Neuronal stem cell (in vitro differentiated cells): ENCODE measurements at regions not wholly inside any gene's neighbourhood (a gene's known extent, or its start where the extent isn't known, plus 50 kb on each side); places are given as distances from the start of the nearest gene placed in this dataset.

Experiments
- DNase-seq: peaks from one replicate; pipeline ENCODE4 v3.0.0-alpha.2; 2013; ENCODE audit warnings: low spot score
- H2AFZ ChIP-seq: one replicate; pipeline ENCODE4 v1.6.1; 2013; ENCODE audit warnings: mild to moderate bottlenecking, low read length, inconsistent platforms
- H2AK5ac ChIP-seq: 2 replicates; pipeline ENCODE4 v1.6.1; 2013; ENCODE audit warnings: low read depth, mild to moderate bottlenecking, inconsistent platforms, low read length, moderate library complexity, mixed read lengths
- H2BK120ac ChIP-seq: 2 replicates; pipeline ENCODE4 v1.6.1; 2013; ENCODE audit warnings: low read depth, mild to moderate bottlenecking, inconsistent platforms, low read length, moderate library complexity, mixed read lengths
- H2BK12ac ChIP-seq: one replicate; pipeline ENCODE4 v1.6.1; 2013; ENCODE audit warnings: low read length, inconsistent platforms
- H2BK15ac ChIP-seq: 2 replicates; pipeline ENCODE4 v1.6.1; 2013; ENCODE audit warnings: mild to moderate bottlenecking, low read length, inconsistent platforms, mixed read lengths
- H2BK5ac ChIP-seq: one replicate; pipeline ENCODE4 v1.6.1; 2013; ENCODE audit warnings: inconsistent platforms, mild to moderate bottlenecking, low read length, moderate library complexity
- H3K14ac ChIP-seq: one replicate; pipeline ENCODE4 v1.6.1; 2013; ENCODE audit warnings: low read length, inconsistent platforms
- H3K18ac ChIP-seq: 2 replicates; pipeline ENCODE4 v1.6.1; 2013; ENCODE audit warnings: low read length, inconsistent platforms
- H3K23ac ChIP-seq: 2 replicates; pipeline ENCODE4 v1.6.1; 2013; ENCODE audit warnings: low read depth, mild to moderate bottlenecking, mixed read lengths, low read length, inconsistent platforms; ENCODE audit not compliant: poor library complexity
- H3K27ac ChIP-seq: replicated peaks from 3 replicates; pipeline ENCODE4 v1.5.1; 2013; ENCODE audit warnings: low read length, inconsistent platforms
- H3K27me3 ChIP-seq, 3 experiments: 2 replicates each; pipeline ENCODE4 v1.6.1; 2013; ENCODE audit warnings: low read length in 3 of 3, mild to moderate bottlenecking in 2 of 3, inconsistent platforms in 1 of 3, low read depth in 1 of 3, mixed read lengths in 1 of 3, moderate library complexity in 1 of 3; ENCODE audit not compliant: control insufficient read depth in 3 of 3, insufficient read depth in 3 of 3
- H3K36me3 ChIP-seq, 2 donors: replicated peaks in 1 of 2; 2 replicates each; pipeline ENCODE4 v1.6.1; 2013; ENCODE audit warnings: low read length in 2 of 2; ENCODE audit not compliant: control insufficient read depth in 2 of 2, insufficient read depth in 2 of 2
- H3K4ac ChIP-seq: 2 replicates; pipeline ENCODE4 v1.6.1; 2013; ENCODE audit warnings: inconsistent platforms, mild to moderate bottlenecking, low read length, moderate library complexity
- H3K4me1 ChIP-seq, 2 donors: 1 replicate in 1 of 2; 2 replicates in 1 of 2; pipeline ENCODE4 v1.6.1; 2013; ENCODE audit warnings: low read length in 2 of 2, low read depth in 1 of 2; ENCODE audit not compliant: control insufficient read depth in 2 of 2, insufficient read depth in 1 of 2
- H3K4me2 ChIP-seq: one replicate; pipeline ENCODE4 v1.6.1; 2013; ENCODE audit warnings: mild to moderate bottlenecking, low read length, inconsistent platforms; ENCODE audit not compliant: insufficient read depth, poor library complexity, severe bottlenecking
- H3K4me3 ChIP-seq, 2 donors: 2 replicates each; pipeline ENCODE4 v1.5.1; 2013; ENCODE audit warnings: low read length in 2 of 2, mild to moderate bottlenecking in 2 of 2, inconsistent platforms in 1 of 2, moderate library complexity in 1 of 2
- H3K79me1 ChIP-seq: one replicate; pipeline ENCODE4 v1.6.1; 2013; ENCODE audit warnings: low read depth, mild to moderate bottlenecking, inconsistent platforms, low read length, moderate library complexity
- H3K9ac ChIP-seq: one replicate; pipeline ENCODE4 v1.6.1; 2013; ENCODE audit warnings: mild to moderate bottlenecking, low read depth, low read length, inconsistent platforms; ENCODE audit not compliant: poor library complexity
- H3K9me3 ChIP-seq, 2 donors: replicated peaks in 1 of 2; 2 replicates each; pipeline versions ENCODE3 to v1.6.1; 2013; ENCODE audit warnings: low read length in 2 of 2, mild to moderate bottlenecking in 2 of 2, inconsistent platforms in 1 of 2, low read depth in 1 of 2, mixed read lengths in 1 of 2, moderate library complexity in 1 of 2; ENCODE audit not compliant: control insufficient read depth in 2 of 2, insufficient read depth in 1 of 2
- H4K8ac ChIP-seq: one replicate; pipeline ENCODE4 v1.6.1; 2013; ENCODE audit warnings: low read depth, mild to moderate bottlenecking, inconsistent platforms, low read length, moderate library complexity
- H4K91ac ChIP-seq: one replicate; pipeline ENCODE4 v1.6.1; 2013; ENCODE audit warnings: low read length, low read depth, mild to moderate bottlenecking, inconsistent platforms; ENCODE audit not compliant: poor library complexity
- WGBS, 2 donors: extraction: QIAGEN DNeasy Blood & Tissue Kit; methylation state at CpG; one replicate each; pipeline ENCODE4 v1.1.7; 2013; ENCODE audit warnings: missing lambda C conversion rate in 2 of 2, mixed read lengths in 1 of 2; ENCODE audit not compliant: insufficient read length in 2 of 2, insufficient replicate concordance in 1 of 2; ENCODE audit errors: extremely low coverage in 2 of 2; 5-methylcytosine and 5-hydroxymethylcytosine counted together

DNA sequence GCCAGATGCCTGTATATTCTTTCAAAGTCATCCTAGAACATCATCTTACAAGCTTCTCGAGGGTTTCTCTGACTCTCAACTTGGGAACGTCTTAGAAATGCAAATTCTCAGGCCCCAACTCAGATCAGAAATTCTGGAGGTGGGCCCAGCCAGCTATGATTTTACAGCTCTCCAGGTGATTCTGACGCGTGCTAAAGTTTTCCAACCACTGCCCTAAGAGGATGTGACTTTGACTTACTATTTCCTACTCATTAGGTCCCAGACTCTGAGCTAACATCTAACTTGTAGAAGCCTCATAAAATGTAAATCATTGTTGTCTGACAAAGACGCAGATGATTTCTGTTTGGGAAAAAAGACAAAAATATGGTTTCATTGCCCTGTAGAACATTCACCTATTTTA is 61.1 kb downstream of the IRAG1 start:
- H3K9ac ChIP-seq: no peak overlapping the region
- DNase-seq: no peak
- H3K4ac ChIP-seq: no peak overlapping the region
- H3K4me1 ChIP-seq: peaks cover 0 to 4% of the 10 kb centered on the region in 2 donors
- no peak overlapping the region for H2AK5ac ChIP-seq
- no peak overlapping the region for H2BK12ac ChIP-seq
- no peak overlapping the region for H2BK5ac ChIP-seq
- H3K4me2 ChIP-seq: no peak overlapping the region
- H3K79me1 ChIP-seq: no peaks in the 10 kb centered on the region
- H3K18ac ChIP-seq: no peak overlapping the region
- H3K27ac ChIP-seq: no peak overlapping the region
- H4K91ac ChIP-seq: no peak overlapping the region
- H3K27me3 ChIP-seq: no peaks in the 10 kb centered on the region
- H2BK120ac ChIP-seq: no peak overlapping the region
- H3K36me3 ChIP-seq: no peaks in the 10 kb centered on the region
- no peak overlapping the region for H2BK15ac ChIP-seq
- no peak overlapping the region for H3K23ac ChIP-seq
- no peak overlapping the region for H3K14ac ChIP-seq
- H4K8ac ChIP-seq: no peak overlapping the region
- no CpG with 5 or more reads among the region's 5 CpGs for WGBS, 2 donors
- peaks cover 0 to 2% of the 10 kb centered on the region in 2 donors for H3K9me3 ChIP-seq
- H2AFZ ChIP-seq: no peak overlapping the region
- no peak overlapping the region for H3K4me3 ChIP-seq

DNA sequence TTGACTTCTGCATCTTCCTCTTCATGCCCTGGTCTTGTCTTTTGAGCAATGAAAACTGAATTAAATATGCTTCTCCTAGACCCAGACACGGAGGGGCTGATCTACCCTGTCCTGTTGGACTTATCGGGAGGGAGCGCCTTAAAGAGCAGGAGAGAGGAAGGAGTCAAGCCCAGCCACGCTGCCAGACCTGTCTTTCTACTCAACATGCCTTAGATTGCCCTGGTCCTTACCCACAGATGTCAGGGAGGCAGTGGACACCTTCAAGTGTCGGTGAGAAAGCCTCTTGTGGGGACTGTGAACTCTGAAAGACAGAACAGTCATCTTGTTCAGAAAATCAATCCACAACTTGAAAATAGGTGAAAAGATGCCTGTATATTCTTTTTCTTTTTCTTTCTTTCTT is 61.8 kb downstream of the IRAG1 start:
- no peak overlapping the region for H2BK120ac ChIP-seq
- H3K9ac ChIP-seq: no peak overlapping the region
- no peak overlapping the region for H3K27ac ChIP-seq
- no peaks in the 10 kb centered on the region for H3K79me1 ChIP-seq
- no peak overlapping the region for H3K4ac ChIP-seq
- H3K18ac ChIP-seq: peak overlapping the region; percentile 5
- no peak overlapping the region for H4K91ac ChIP-seq
- H4K8ac ChIP-seq: no peak overlapping the region
- H2AFZ ChIP-seq: no peak overlapping the region
- no peak overlapping the region for H3K4me3 ChIP-seq
- H3K14ac ChIP-seq: no peak overlapping the region
- H3K23ac ChIP-seq: no peak overlapping the region
- no peak overlapping the region for H2BK5ac ChIP-seq
- no peaks in the 10 kb centered on the region for H3K36me3 ChIP-seq
- H3K4me2 ChIP-seq: no peak overlapping the region
- no peak for DNase-seq
- H3K4me1 ChIP-seq: no peaks in the 10 kb centered on the region
- WGBS, 2 donors: no CpG with 5 or more reads among the region's 5 CpGs
- H2BK15ac ChIP-seq: no peak overlapping the region
- no peak overlapping the region for H2BK12ac ChIP-seq
- H3K9me3 ChIP-seq: peaks cover 0 to 2% of the 10 kb centered on the region in 2 donors
- H2AK5ac ChIP-seq: no peak overlapping the region
- no peaks in the 10 kb centered on the region for H3K27me3 ChIP-seq

GRCh38 chr11:10629411-10630002 is 61.0 kb upstream of the LYVE1 start:
- Histone ChIP-seq H3K36me3 (no peaks in the 10 kb centered on the region), H2BK12ac (no peak overlapping the region), H3K4ac (no peak overlapping the region), H3K4me1 (no peaks in the 10 kb centered on the region), H3K79me1 (no peaks in the 10 kb centered on the region), H3K14ac (no peak overlapping the region), H3K4me3 (no peak overlapping the region), H2AFZ (no peak overlapping the region), H3K9me3 (peaks cover 0 to 2% of the 10 kb centered on the region in 2 donors), H3K27ac (no peak overlapping the region), H3K9ac (no peak overlapping the region), H4K91ac (no peak overlapping the region), H2AK5ac (peak overlapping the region; percentile 40), H3K18ac (peak overlapping the region; percentile 24), H3K23ac (no peak overlapping the region), H3K27me3 (no peaks in the 10 kb centered on the region), H2BK120ac (peak overlapping the region; percentile 13), H3K4me2 (no peak overlapping the region), H4K8ac (no peak overlapping the region), H2BK5ac (no peak overlapping the region), H2BK15ac (no peak overlapping the region)
- WGBS, 2 donors: no CpG with 5 or more reads among the region's 13 CpGs
- no peak for DNase-seq

DNA sequence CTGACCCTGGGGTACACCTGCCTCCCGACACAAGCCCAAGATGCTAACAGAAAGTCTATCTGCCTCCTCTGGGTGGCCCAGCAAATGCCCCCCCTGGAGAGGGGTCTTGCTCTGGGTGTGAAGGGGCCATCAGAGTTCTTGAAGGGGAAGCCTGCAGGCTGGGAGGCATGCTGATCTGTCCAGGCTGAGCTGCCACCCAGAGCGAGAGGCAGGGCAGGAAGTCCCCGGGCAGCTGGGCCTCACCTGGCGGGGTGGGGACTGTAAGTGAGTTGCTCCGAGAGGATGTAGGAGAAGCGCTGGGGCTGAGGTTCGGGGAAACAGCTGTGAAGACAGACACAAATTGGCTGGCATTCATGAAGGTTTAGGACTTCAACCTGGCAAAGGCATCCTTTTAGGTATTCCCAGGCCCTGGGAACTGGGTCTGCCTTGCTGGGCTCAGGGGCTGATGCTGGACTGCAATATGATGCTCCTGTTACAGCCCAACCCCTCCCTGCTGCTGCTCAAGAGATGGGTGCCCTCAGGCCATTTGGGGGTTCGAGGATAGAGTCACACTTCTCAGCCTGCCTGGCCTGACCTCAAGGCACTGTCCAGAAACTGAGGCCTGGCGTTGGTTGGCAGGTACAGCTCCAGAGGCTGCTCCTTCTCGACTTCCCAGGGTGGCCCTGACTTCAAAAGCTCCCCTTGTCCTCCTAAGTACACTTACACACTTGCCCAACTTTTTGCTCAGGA is 60.2 kb upstream of the LYVE1 start:
- Histone ChIP-seq H3K14ac (no peak overlapping the region), H3K27ac (no peak overlapping the region), H3K27me3 (no peaks in the 10 kb centered on the region), H3K9ac (peak overlapping the region; percentile 47), H2AK5ac (peak overlapping the region; percentile 40), H3K9me3 (peaks cover 0 to 2% of the 10 kb centered on the region in 2 donors), H2BK12ac (peak overlapping the region; percentile 76), H2AFZ (no peak overlapping the region), H3K23ac (no peak overlapping the region), H2BK15ac (no peak overlapping the region), H3K4ac (no peak overlapping the region), H3K18ac (no peak overlapping the region), H4K8ac (no peak overlapping the region), H3K4me2 (no peak overlapping the region), H2BK120ac (no peak overlapping the region), H3K79me1 (no peaks in the 10 kb centered on the region), H3K4me1 (no peaks in the 10 kb centered on the region), H4K91ac (no peak overlapping the region), H3K36me3 (no peaks in the 10 kb centered on the region), H2BK5ac (peak overlapping the region; percentile 56), H3K4me3 (no peak overlapping the region)
- no CpG with 5 or more reads among the region's 10 CpGs for WGBS, 2 donors
- DNase-seq: no peak
